SIG-M5 (cell line): ENCODE measurements at regions not wholly inside any gene's neighbourhood (a gene's known extent, or its start where the extent isn't known, plus 50 kb on each side); places are given as distances from the start of the nearest gene placed in this dataset.

ENCODE experiments used
- DNase-seq: peaks from one replicate; lab custom pipeline; 2025; lab: John Stamatoyannopoulos, UW

- DNase-seq: no peak
Observed at GRCh38 chr3:110542552-110543150, 529.0 kb upstream of the NECTIN3 start.

- no peak for DNase-seq
Observed at GRCh38 chr3:110544730-110545129, 526.9 kb upstream of the NECTIN3 start.

- no peak for DNase-seq
Observed at GRCh38 chr3:110550511-110550910, 521.1 kb upstream of the NECTIN3 start.

GRCh38 chr3:110562621-110563020 is 509.0 kb upstream of the NECTIN3 start:
- no peak for DNase-seq

- DNase-seq: no peak
Observed at GRCh38 chr3:110564674-110565073, 506.9 kb upstream of the NECTIN3 start.

- DNase-seq: no peak
Observed at GRCh38 chr3:110567029-110567428, 504.6 kb upstream of the NECTIN3 start.

GRCh38 chr3:110568246-110568645 is 503.4 kb upstream of the NECTIN3 start:
- DNase-seq: no peak

GRCh38 chr3:110569073-110569472 is 502.5 kb upstream of the NECTIN3 start:
- no peak for DNase-seq

GRCh38 chr3:110575702-110576101 is 495.9 kb upstream of the NECTIN3 start:
- no peak for DNase-seq

GRCh38 chr3:110576960-110577359 is 494.7 kb upstream of the NECTIN3 start:
- no peak for DNase-seq

- no peak for DNase-seq
Observed at GRCh38 chr3:110577854-110578253, 493.8 kb upstream of the NECTIN3 start.

GRCh38 chr3:110579840-110580550 is 491.6 kb upstream of the NECTIN3 start:
- no peak for DNase-seq

- no peak for DNase-seq
Observed at GRCh38 chr3:110583373-110583935, 488.2 kb upstream of the NECTIN3 start.

GRCh38 chr3:110588906-110589305 is 482.7 kb upstream of the NECTIN3 start:
- DNase-seq: no peak

GRCh38 chr3:110589341-110589740 is 482.3 kb upstream of the NECTIN3 start:
- no peak for DNase-seq

- DNase-seq: no peak
Observed at GRCh38 chr3:110593749-110594148, 477.9 kb upstream of the NECTIN3 start.

- DNase-seq: no peak
Observed at GRCh38 chr3:110598847-110599490, 472.6 kb upstream of the NECTIN3 start.

GRCh38 chr3:110608566-110608965 is 463.1 kb upstream of the NECTIN3 start:
- DNase-seq: no peak

GRCh38 chr3:110612045-110612444 is 459.6 kb upstream of the NECTIN3 start:
- no peak for DNase-seq

- no peak for DNase-seq
Observed at GRCh38 chr3:110614186-110614585, 457.4 kb upstream of the NECTIN3 start.

GRCh38 chr3:110615454-110615853 is 456.2 kb upstream of the NECTIN3 start:
- no peak for DNase-seq

- DNase-seq: no peak
Observed at GRCh38 chr3:110618512-110619226, 452.9 kb upstream of the NECTIN3 start.
